ENCODE measurements at regions not wholly inside any gene's neighbourhood (a gene's known extent, or its start where the extent isn't known, plus 50 kb on each side); places are given as distances from the start of the nearest gene placed in this dataset.

DNA sequence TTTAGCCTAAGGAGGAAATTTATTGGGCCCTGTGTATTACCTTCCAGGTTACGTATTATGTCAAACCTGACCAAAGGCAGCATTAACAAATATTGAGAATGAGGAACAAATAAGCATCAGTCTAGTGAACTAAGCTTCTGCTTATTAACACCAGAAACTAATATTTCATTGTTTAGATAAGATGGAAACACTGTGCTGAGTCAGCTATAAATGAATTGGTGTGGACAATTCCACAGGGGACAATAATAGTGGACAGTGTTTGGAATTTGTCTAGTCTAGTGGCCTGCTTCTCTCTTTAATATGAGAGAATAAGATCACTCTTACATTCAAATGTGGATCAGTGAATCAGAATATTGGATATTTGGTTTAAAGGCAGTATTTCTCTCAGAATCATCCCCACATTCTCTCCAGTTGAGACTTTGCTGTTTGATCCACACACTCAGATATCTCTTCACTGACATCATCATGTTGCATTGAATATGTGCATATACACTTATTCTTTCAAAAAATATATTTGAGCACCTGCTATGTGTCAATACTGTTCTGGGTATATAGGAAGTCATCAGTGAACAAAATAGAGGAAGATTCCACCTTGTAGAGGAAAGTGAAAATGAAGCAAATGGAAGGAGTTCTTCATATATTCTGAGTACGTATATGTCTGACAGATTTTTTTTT is 136.3 kb downstream of the DIO2 start:
- Histone ChIP-seq H2AFZ (ENCODE audit: low read length) (no peak overlapping the region), H3K9me2 (ENCODE audit: insufficient read depth, low read length) (0 out of 2 replicates have a peak, but pooled peaks cover 4% of the 10 kb centered on the region), H3K36me3 (ENCODE audit: insufficient read depth, low read length) (no peaks in the 10 kb centered on the region), H3K79me2 (ENCODE audit: insufficient read depth, low read depth, low read length) (no peaks in the 10 kb centered on the region), H3K4me1 (ENCODE audit: insufficient read depth, low read length, poor library complexity, severe bottlenecking) (no peaks in the 10 kb centered on the region), H3K4me3 (ENCODE audit: low read depth, low read length, poor library complexity, severe bottlenecking) (no peak overlapping the region), H3K4me2 (ENCODE audit: low read length) (no peak overlapping the region), H3K27ac (ENCODE audit: low read depth, low read length, poor library complexity, severe bottlenecking) (no peak overlapping the region), H3K9me3 (ENCODE audit: low read length) (peaks cover 5% of the 10 kb centered on the region; the same call in 1 of the 2 replicates), H4K20me1 (ENCODE audit: insufficient read depth, low read length) (no peaks in the 10 kb centered on the region)
- CTCF ChIA-PET (ENCODE audit: unreplicated experiment), result no interaction called here
- intact Hi-C loops (cut with micrococcal nuclease; ENCODE audit: unreplicated experiment), result no loop called here
- TF ChIP-seq, protein P1, sequence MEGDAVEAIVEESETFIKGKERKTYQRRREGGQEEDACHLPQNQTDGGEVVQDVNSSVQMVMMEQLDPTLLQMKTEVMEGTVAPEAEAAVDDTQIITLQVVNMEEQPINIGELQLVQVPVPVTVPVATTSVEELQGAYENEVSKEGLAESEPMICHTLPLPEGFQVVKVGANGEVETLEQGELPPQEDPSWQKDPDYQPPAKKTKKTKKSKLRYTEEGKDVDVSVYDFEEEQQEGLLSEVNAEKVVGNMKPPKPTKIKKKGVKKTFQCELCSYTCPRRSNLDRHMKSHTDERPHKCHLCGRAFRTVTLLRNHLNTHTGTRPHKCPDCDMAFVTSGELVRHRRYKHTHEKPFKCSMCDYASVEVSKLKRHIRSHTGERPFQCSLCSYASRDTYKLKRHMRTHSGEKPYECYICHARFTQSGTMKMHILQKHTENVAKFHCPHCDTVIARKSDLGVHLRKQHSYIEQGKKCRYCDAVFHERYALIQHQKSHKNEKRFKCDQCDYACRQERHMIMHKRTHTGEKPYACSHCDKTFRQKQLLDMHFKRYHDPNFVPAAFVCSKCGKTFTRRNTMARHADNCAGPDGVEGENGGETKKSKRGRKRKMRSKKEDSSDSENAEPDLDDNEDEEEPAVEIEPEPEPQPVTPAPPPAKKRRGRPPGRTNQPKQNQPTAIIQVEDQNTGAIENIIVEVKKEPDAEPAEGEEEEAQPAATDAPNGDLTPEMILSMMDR (conservative IDR thresholded peaks at IDR 0.05; ENCODE audit: low read length), result no peak
- no peak for TF ChIP-seq EZH2phosphoT487 (IDR thresholded peaks at IDR 0.05; ENCODE audit: borderline replicate concordance, low read depth, low read length)
- no TSS peak for BruUV-seq (replicated peaks)
- POLR2A ChIA-PET, result interaction anchor here (0.7 kb wide), 1 partner anchor 824 kb away, joined by 3 read pairs; no protein-coding TSS in a partner anchor
- DNase-seq (ENCODE audit: low spot score), result no peak

DNA sequence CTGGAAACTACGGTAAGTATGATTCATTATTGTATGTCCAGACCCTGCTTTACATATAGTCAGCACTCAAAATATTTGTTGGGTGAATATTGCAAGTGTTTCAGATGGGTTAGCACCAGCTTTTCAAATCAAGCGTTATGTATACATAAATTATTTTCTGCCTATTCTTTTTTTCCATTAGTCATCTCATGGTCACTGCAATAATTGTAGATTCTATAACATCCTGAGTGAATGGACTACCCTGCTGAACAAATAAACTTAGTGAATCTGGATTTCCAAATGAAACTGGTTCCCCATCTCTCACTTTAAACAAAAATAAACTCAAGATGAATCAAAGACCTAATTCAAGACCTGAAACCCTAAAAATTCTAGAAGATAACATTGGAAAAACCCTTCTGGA is 152.3 kb downstream of the DIO2 start:
- POLR2A ChIA-PET, result no interaction called here
- no TSS peak for BruUV-seq (replicated peaks)

DNA sequence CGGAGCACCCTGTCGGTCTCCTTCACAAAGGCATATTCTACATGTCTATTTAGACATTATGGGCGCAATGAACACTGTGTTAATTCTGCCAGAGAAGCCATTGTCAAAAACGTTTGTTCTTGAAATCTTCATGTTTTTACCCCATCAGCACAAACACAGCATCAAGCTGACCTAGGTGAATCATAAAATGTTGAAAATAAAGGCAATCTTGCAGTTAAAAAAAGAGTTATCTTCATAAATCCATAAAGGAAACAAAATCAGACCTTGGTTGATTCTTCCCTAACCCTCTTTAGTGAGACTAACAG is 154.9 kb downstream of the DIO2 start:
- TF ChIP-seq EZH2phosphoT487 (IDR thresholded peaks at IDR 0.05; ENCODE audit: borderline replicate concordance, low read depth, low read length), result no peak
- TF ChIP-seq, protein P1 (conservative IDR thresholded peaks at IDR 0.05; ENCODE audit: low read length), result peak; percentile 52; the same call in 1 of the 2 replicates
- intact Hi-C loops (cut with micrococcal nuclease; ENCODE audit: unreplicated experiment), result no loop called here
- CTCF ChIA-PET (ENCODE audit: unreplicated experiment), result no interaction called here
- Histone ChIP-seq H2AFZ (ENCODE audit: low read length) (no peak overlapping the region; the same call in 1 of the 2 replicates), H3K36me3 (ENCODE audit: insufficient read depth, low read length) (no peaks in the 10 kb centered on the region), H4K20me1 (ENCODE audit: insufficient read depth, low read length) (no peaks in the 10 kb centered on the region), H3K27ac (ENCODE audit: low read depth, low read length, poor library complexity, severe bottlenecking) (no peak overlapping the region), H3K4me1 (ENCODE audit: insufficient read depth, low read length, poor library complexity, severe bottlenecking) (no peaks in the 10 kb centered on the region), H3K79me2 (ENCODE audit: insufficient read depth, low read depth, low read length) (no peaks in the 10 kb centered on the region), H3K9me3 (ENCODE audit: low read length) (no peaks in the 10 kb centered on the region), H3K4me3 (ENCODE audit: low read depth, low read length, poor library complexity, severe bottlenecking) (no peak overlapping the region), H3K9me2 (ENCODE audit: insufficient read depth, low read length) (no peaks in the 10 kb centered on the region), H3K4me2 (ENCODE audit: low read length) (no peak overlapping the region)
- POLR2A ChIA-PET, result interaction anchor here (0.6 to 0.9 kb wide), 2 partner anchors 532 to 1398 kb away, joined by 3 read pairs; no protein-coding TSS in a partner anchor
- BruUV-seq (replicated peaks), result no TSS peak
- DNase-seq (ENCODE audit: low spot score), result no peak

More for the DNA sequence above, 152.3 kb downstream of the DIO2 start:
- H3K9me3 ChIP-seq (ENCODE audit: low read length), result no peaks in the 10 kb centered on the region
- H3K4me3 ChIP-seq (ENCODE audit: low read depth, low read length, poor library complexity, severe bottlenecking), result no peak overlapping the region
- no peak overlapping the region for H3K4me2 ChIP-seq (ENCODE audit: low read length)
- no peak for TF ChIP-seq EZH2phosphoT487 (IDR thresholded peaks at IDR 0.05; ENCODE audit: borderline replicate concordance, low read depth, low read length)
- TF ChIP-seq, protein P1 (conservative IDR thresholded peaks at IDR 0.05; ENCODE audit: low read length), result no peak
- no peaks in the 10 kb centered on the region for H4K20me1 ChIP-seq (ENCODE audit: insufficient read depth, low read length)
- CTCF ChIA-PET (ENCODE audit: unreplicated experiment), result no interaction called here
- H3K9me2 ChIP-seq (ENCODE audit: insufficient read depth, low read length), result no peaks in the 10 kb centered on the region
- no peaks in the 10 kb centered on the region for H3K36me3 ChIP-seq (ENCODE audit: insufficient read depth, low read length)
- intact Hi-C loops (cut with micrococcal nuclease; ENCODE audit: unreplicated experiment), result no loop called here
- no peak overlapping the region for H3K27ac ChIP-seq (ENCODE audit: low read depth, low read length, poor library complexity, severe bottlenecking)
- no peaks in the 10 kb centered on the region for H3K4me1 ChIP-seq (ENCODE audit: insufficient read depth, low read length, poor library complexity, severe bottlenecking)
- H2AFZ ChIP-seq (ENCODE audit: low read length), result no peak overlapping the region
- DNase-seq (ENCODE audit: low spot score), result no peak
- no peaks in the 10 kb centered on the region for H3K79me2 ChIP-seq (ENCODE audit: insufficient read depth, low read depth, low read length)

All from OCI-LY7 (cell line).